Stimulated activated CD4-positive, alpha-beta T cell treated with anti-CD3 and anti-CD28 coated beads, Interleukin-1b, Interleukin-23, amount 100 ng/mL, for 4 hours (primary cell): ENCODE measurements at regions not wholly inside any gene's neighbourhood (a gene's known extent, or its start where the extent isn't known, plus 50 kb on each side); places are given as distances from the start of the nearest gene placed in this dataset.
"Not testable (repeated sequence)": the region's sequence is repeated elsewhere in the genome, so short reads cannot be mapped to it uniquely, and the experiment has no call there.

Experiments used
- DNase-seq, 2 donors: peaks; one replicate each; pipeline ENCODE4 v3.0.0-alpha.2; 2020; ENCODE audit warnings: low read depth in 2 of 2

DNA sequence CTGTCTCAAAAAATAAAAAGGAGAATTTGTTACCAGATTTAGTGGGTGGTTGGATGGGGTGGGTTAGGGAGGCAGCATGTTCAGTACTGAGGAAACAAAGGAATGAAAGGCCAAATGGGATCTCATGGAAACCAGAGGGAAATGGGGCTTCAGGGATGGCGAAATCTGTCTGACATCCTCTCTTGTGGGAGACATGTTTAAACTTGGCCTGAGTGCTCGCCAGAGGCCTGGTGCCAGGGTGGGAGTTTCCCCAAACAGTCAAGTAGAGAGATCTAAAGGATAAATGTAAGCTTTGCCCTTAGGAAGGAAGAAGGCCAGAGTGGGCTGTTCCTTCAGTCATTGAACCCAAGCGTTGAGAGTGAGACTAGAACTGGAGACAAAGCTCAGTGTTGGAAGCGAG, 61.9 kb upstream of the AKIRIN2 start:
- no peak for DNase-seq

DNA sequence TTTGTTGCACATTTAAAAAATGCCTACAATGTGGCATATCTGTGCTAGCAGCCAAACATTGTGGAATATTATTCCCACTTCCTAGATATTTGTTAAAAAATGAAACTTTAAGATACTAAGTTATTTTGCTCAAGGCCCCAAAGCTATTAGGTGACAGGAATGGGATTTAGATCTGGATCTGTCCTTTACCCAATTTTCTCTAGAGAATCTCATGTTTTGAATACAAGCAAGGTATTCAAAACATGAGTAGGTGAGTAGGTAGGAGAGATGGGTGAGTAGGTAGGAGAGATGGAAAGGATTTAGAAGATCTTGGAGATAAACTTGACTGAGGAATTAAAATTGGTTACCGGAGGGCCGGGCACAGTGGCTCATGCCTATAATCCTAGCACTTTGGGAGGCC, 61.2 kb upstream of the AKIRIN2 start:
- no peak for DNase-seq

DNA sequence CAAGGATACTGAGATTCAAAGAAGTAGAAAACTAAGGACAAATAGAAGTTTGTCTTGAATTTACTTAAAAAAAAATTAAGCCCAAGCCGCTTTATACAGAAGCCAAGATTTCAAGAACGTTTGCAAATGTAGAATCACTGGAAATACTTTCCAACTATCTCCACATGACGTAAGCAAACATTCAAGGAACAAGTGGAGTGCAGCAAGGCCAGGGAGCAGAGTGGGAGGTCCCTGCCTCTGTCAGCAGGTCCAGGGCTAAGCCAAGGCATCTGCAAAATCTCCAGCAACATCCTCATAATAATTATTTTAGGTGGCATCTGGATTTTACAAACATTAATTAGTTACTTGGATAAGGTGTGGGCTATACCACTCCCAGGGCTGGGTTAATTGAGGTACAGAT, 60.1 kb upstream of the AKIRIN2 start:
- no peak for DNase-seq

DNA sequence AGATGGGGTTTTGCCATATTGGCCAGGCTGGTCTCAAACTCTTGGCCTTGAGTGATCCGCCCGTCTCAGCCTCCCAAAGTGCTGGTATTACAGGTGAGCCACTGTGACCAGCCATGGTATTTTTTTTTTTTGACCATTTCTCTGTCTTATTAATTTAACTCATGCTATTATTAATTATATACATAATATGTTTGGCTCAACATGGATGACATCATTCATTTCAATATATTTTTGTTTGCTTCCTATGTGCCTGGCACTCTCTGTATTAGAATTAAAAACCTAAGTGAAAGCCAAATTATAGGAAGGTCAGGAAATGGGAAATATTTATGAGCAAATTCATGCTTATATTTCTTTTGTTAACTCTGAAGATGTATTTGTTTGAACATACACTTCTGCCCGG, 55.8 kb upstream of the AKIRIN2 start:
- no peak for DNase-seq

DNA sequence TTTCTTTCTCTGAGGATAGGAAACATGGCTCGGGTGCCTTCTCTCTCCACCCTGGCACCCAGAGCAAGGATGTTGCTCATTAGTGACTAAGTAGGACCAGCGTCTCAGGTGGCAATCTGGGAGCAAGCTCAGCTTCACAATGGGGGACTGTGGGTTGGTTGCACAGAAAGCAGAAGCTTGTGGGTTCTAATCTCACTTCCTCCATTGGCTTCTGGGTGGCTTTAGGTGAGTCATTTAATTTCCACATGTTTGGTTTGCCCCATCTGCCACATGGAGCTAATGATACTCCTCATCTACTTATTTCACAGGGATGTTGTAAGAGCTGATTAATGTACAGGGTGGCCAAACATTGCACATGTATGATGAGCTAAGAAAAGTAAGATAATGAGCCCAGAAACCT, 54.8 kb upstream of the AKIRIN2 start:
- DNase-seq = no peak

DNA sequence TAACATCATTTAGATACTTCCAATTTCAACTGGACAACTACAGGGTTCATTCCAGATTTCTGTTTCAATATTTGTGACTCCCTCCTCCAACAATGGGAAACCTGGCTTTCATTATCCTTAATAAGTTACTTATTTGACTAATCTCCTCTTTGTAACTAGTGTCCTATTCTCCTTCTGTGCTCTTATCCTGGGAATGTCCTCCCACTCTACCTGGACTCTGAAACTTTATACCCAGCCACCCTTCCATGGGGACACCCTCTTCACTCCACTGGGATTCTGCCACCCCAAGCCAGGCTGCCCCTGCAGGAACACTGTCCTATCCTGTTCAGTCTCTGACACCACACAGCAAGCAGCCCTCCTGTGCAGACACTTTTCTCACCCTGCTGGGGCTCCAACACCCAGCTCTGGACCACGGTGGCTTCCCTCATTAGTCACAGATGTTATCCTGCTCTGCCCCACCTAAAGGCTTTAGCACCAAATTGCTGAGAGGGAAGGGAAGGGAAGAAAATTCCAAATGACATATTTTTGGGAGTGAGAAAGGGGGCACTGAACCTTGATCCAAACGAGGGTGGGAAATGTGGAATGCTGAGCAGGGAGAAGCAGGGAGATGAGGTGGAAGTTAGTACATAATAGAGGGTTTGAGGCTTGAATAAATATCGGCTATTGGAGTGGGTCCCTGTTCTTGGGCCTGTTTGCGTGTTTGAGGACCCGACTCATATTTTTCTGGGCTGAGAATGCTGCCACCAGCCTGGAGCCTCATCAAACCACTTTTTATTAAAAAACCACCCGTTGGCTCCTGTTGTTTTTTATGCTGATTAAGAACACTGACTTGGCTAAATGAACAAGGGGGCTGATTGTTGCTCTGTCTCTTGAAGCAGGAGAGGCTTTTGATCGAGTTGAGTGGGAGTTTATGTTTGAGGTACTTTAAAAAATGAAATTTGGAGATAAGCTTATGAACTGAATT, 54.0 kb upstream of the AKIRIN2 start:
- no peak for DNase-seq

DNA sequence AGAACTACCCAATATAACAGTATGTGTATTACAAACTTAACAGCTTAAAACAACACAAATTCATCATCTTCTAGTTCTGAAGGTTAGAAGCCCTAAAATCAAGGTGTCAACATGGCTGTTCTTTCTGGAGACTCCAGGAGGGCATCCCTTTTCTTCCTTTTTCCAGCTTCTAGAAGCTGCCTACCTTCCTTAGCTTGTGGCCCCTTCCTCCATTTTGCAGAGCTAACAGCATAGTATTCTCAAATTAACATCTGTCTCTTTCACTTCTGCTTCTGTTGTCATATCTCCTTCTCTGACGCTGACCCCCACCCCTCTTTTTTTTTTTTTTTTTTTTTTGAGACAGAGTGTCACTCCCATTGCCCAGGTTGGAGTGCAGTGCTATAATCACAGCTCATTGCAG, 52.8 kb upstream of the AKIRIN2 start:
- no peak for DNase-seq

DNA sequence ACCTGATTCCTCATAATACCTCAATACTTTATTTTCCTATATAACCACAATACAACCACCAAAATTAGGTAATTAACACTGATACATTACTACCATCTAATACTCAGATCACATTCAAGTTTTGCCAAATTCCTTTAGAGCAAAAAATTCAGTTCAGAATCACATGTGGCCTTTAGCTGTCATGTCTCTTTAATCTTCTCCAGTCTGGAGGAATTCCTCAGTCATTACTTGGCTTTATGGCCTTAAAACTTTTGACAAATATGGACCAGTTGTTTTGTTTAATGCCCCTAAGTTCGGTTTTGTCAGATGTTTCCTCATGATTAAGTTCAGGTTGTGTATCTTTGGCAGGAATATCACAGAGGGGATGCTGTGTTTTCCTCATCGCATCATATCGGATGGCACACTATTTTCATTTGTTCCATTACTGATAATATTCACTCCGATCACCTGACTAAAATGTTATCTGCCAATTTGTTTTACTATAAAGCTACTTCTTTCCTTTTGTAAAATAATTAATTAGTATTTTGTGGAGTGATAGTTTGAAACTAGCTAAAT, 51.2 kb upstream of the AKIRIN2 start:
- no peak for DNase-seq

DNA sequence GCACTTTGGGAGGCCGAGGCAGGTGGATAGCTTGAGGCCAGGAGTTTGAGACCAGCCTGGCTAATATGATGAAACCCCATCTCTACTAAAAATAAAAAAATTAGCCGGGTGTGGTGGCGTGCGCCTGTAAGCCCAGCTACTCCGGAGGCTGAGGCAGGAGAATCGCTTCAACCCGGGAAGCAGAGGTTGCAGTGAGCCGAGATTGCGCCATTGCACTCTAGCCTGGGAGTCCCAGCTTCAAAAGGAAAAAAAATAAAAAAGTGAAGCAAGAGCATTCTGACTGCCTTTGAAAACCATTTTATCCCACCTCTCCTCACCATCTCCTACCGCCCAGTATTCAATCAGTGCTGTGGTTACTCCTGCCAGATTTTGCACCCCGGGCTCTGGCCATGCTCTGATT, 50.5 kb upstream of the AKIRIN2 start:
- not testable (repeated sequence) for DNase-seq
